HepG2 (cell line): ENCODE measurements at regions not wholly inside any gene's neighbourhood (a gene's known extent, or its start where the extent isn't known, plus 50 kb on each side); places are given as distances from the start of the nearest gene placed in this dataset.

ENCODE experiments used
- ATAC-seq: fragments of 200-7000 bp; cut with Tn5 transposase; 3 replicates; pipeline ENCODE4 v1.9.1; 2020; ENCODE audit warnings: mild to moderate bottlenecking, moderate library complexity
- BruUV-seq: library from RNA; stranded (reverse); fragments of 400-500 nt; replicated peaks from 2 replicates; lab custom pipeline; 2021; lab: Mats Ljungman, UMichigan
- CTCF ChIA-PET: fragments of 300-600 bp; formaldehyde crosslinking; extraction: SDS; loops from one replicate; lab custom pipeline; 2021; ENCODE audit warnings: low total read pairs, inconsistent platforms, low intra/inter-chr PET ratio; lab: Yijun Ruan, JAX
- POLR2A ChIA-PET: fragments of 350-600 bp; sonication (Branson Sonifier 250); formaldehyde crosslinking; loops from one replicate; lab custom pipeline; 2020; ENCODE audit warnings: antibody characterized with exemption, inconsistent platforms; lab: Yijun Ruan, JAX
- DNase-seq: peaks from one replicate; pipeline ENCODE4 v3.0.0-alpha.2; 2015; ENCODE audit warnings: low spot score
- FAIRE-seq: peaks from 3 replicates; lab custom pipeline; 2011; peaks lifted over from hg19 to GRCh38; lab: Jason Lieb, UNC
- H2AFZ ChIP-seq: one replicate; pipeline ENCODE4 v1.6.1; 2011; ENCODE audit warnings: low read length, inconsistent platforms
- H3K27ac ChIP-seq: fragments of 300-600 bp; 3 replicates; pipeline ENCODE4 v1.8.0; 2011; ENCODE audit warnings: mixed run types, mild to moderate bottlenecking, mixed read lengths, low read length, inconsistent platforms; ENCODE audit not compliant: insufficient read depth; ENCODE audit errors: extremely low read length
- H3K27me3 ChIP-seq, 2 experiments: fragments of 200-600 bp in 1 of 2; 2 replicates in 1 of 2; 3 replicates in 1 of 2; pipeline versions ENCODE4 v1.6.0 to v1.8.0; 2011; ENCODE audit warnings: low read length in 2 of 2, mild to moderate bottlenecking in 2 of 2, moderate library complexity in 2 of 2, inconsistent platforms in 1 of 2; ENCODE audit not compliant: insufficient read depth in 2 of 2, control insufficient read depth in 1 of 2
- H3K36me3 ChIP-seq, 2 experiments: fragments of 200-600 bp in 1 of 2; replicated peaks in 1 of 2; 2 replicates in 1 of 2; 3 replicates in 1 of 2; pipeline versions ENCODE4 v1.5.1 to v1.8.0; 2011; ENCODE audit warnings: low read length in 2 of 2, inconsistent platforms in 1 of 2; ENCODE audit not compliant: insufficient read depth in 2 of 2, control insufficient read depth in 1 of 2
- H3K4me1 ChIP-seq: 2 replicates; pipeline ENCODE4 v1.5.1; 2012; ENCODE audit warnings: low read length, inconsistent platforms; ENCODE audit not compliant: insufficient read depth
- H3K4me2 ChIP-seq: 2 replicates; pipeline ENCODE4 v1.6.0; 2011; ENCODE audit warnings: low read depth, low read length, inconsistent platforms
- H3K4me3 ChIP-seq, 3 experiments: fragments of 200-600 bp in 1 of 3; sonication (generic), shearing (Covaris generic) in 1 of 3; replicated peaks in 1 of 3; 2 replicates each; pipeline ENCODE4 v1.5.1; 2011 to 2016; ENCODE audit warnings: low read length in 3 of 3, inconsistent platforms in 2 of 3, low read depth in 2 of 3, mild to moderate bottlenecking in 2 of 3, control low read depth in 1 of 3, mixed read lengths in 1 of 3; ENCODE audit not compliant: insufficient read depth in 1 of 3
- H3K79me2 ChIP-seq: one replicate; pipeline ENCODE4 v1.6.1; 2011; ENCODE audit warnings: low read length, inconsistent platforms; ENCODE audit not compliant: insufficient read depth
- H3K9ac ChIP-seq: 2 replicates; pipeline ENCODE4 v1.6.0; 2011; ENCODE audit warnings: mild to moderate bottlenecking, low read depth, low read length, inconsistent platforms; ENCODE audit not compliant: insufficient read depth
- H3K9me3 ChIP-seq: 2 replicates; pipeline ENCODE4 v1.5.1; 2012; ENCODE audit warnings: mild to moderate bottlenecking, low read length
- H4K20me1 ChIP-seq: 2 replicates; pipeline ENCODE4 v1.6.0; 2011; ENCODE audit warnings: inconsistent platforms, mild to moderate bottlenecking, low read length, moderate library complexity; ENCODE audit not compliant: insufficient read depth
- ATAD3A ChIP-seq: sonication (generic); formaldehyde crosslinking; IDR thresholded peaks from 2 replicates; pipeline ENCODE4 v1.4.0; 2020; ENCODE audit warnings: missing genetic modification reagents
- CSRNP2 ChIP-seq: sonication (generic); formaldehyde crosslinking; conservative IDR thresholded peaks from 2 replicates; pipeline ENCODE4 v1.8.0; 2022; ENCODE audit warnings: low read depth, missing genetic modification reagents
- HNRNPL ChIP-seq: fragments of 200-400 bp; formaldehyde crosslinking; IDR thresholded peaks from 2 replicates; pipeline ENCODE4 v1.6.1; 2017; ENCODE audit warnings: mild to moderate bottlenecking, low read depth, low read length
- PCBP1 ChIP-seq: fragments of 200-400 bp; formaldehyde crosslinking; IDR thresholded peaks from 2 replicates; pipeline ENCODE4 v1.6.1; 2017; ENCODE audit warnings: mild to moderate bottlenecking, low read depth, low read length, borderline replicate concordance
- PHF8 ChIP-seq: sonication (generic); formaldehyde crosslinking; IDR thresholded peaks from 2 replicates; pipeline ENCODE4 v1.5.0; 2020; ENCODE audit warnings: missing genetic modification reagents
- POLR2G ChIP-seq: fragments of 200-400 bp; formaldehyde crosslinking; IDR thresholded peaks from 2 replicates; pipeline ENCODE4 v1.6.1; 2018; ENCODE audit warnings: mild to moderate bottlenecking, low read depth, low read length, moderate library complexity
- XBP1 ChIP-seq: sonication (generic); formaldehyde crosslinking; IDR thresholded peaks from 2 replicates; pipeline ENCODE4 v1.5.0; 2020; ENCODE audit warnings: missing genetic modification reagents
- ZFP36 ChIP-seq: fragments of 150-350 bp; IDR thresholded peaks from 2 replicates; pipeline ENCODE4 v1.6.1; 2018; ENCODE audit warnings: borderline replicate concordance, low read length, low read depth; ENCODE audit not compliant: partially characterized antibody
- ZFP91 ChIP-seq: sonication (generic); formaldehyde crosslinking; IDR thresholded peaks from 2 replicates; pipeline ENCODE4 v1.9.0; 2022; ENCODE audit warnings: missing genetic modification reagents, mild to moderate bottlenecking, borderline replicate concordance
- ZKSCAN5 ChIP-seq: sonication (generic); formaldehyde crosslinking; IDR thresholded peaks from 2 replicates; pipeline ENCODE4 v1.5.1; 2020; ENCODE audit warnings: mild to moderate bottlenecking, missing genetic modification reagents
- ZNF33B ChIP-seq: sonication (generic); formaldehyde crosslinking; IDR thresholded peaks from 2 replicates; pipeline ENCODE4 v1.5.1; 2020; ENCODE audit warnings: mild to moderate bottlenecking, missing genetic modification reagents
- ZNF644 ChIP-seq: IDR thresholded peaks from 2 replicates; pipeline ENCODE4 v1.6.1; 2016; ENCODE audit warnings: low read depth
- ZNF674 ChIP-seq: sonication (generic); formaldehyde crosslinking; IDR thresholded peaks from 2 replicates; pipeline ENCODE4 v1.5.0; 2020; ENCODE audit warnings: low read depth, mild to moderate bottlenecking, missing genetic modification reagents
- WGBS: methylation state at CpG from one replicate; pipeline ENCODE4 v1.1.6; 2017; ENCODE audit warnings: low lambda C conversion rate; 5-methylcytosine and 5-hydroxymethylcytosine counted together
- in situ Hi-C: cut with HindIII; loops from 2 replicates; pipeline ENCODE4 v1.10.0; 2017; ENCODE audit warnings: low pct_unique_long_range_greater_than_20kb; ENCODE audit not compliant: extremely low pct_ligation_motif_present
- intact Hi-C: fragments of 100-400 bp; cut with micrococcal nuclease; formaldehyde crosslinking; loops from one replicate; pipeline ENCODE4 v1.10.0; 2022; ENCODE audit not compliant: unreplicated experiment

GRCh38 chr14:53384536-53384935, 231.4 kb upstream of the DDHD1 start (continued):
- no peak for TF ChIP-seq ZFP36
- TF ChIP-seq XBP1 (CRISPR knock-in tag) = no peak
- TF ChIP-seq ZFP91 = no peak
- TF ChIP-seq POLR2G = no peak
- no peak for TF ChIP-seq PCBP1
- no peak for TF ChIP-seq ZNF674 (CRISPR knock-in tag)
- TF ChIP-seq ZNF33B (CRISPR knock-in tag) = no peak
- no peak for TF ChIP-seq HNRNPL

- Histone ChIP-seq H3K27me3 (peaks cover 0 to 8% of the 10 kb centered on the region in 2 experiments; a peak in 3 of 5 replicates), H3K79me2 (no peaks in the 10 kb centered on the region), H3K4me1 (no peaks in the 10 kb centered on the region), H3K9ac (no peak overlapping the region), H3K4me2 (no peak overlapping the region), H4K20me1 (no peaks in the 10 kb centered on the region), H3K36me3 (no peaks in the 10 kb centered on the region), H3K27ac (no peak overlapping the region), H3K4me3 (no peak overlapping the region), H3K9me3 (no peaks in the 10 kb centered on the region), H2AFZ (no peak overlapping the region)
- TF ChIP-seq ZKSCAN5 (CRISPR knock-in tag) (no peak), ZNF644 (CRISPR knock-in tag) (no peak), ATAD3A (CRISPR knock-in tag) (no peak), PHF8 (CRISPR knock-in tag) (no peak), CSRNP2 (CRISPR knock-in tag) (no peak)
- intact Hi-C loops = no loop called here
- DNase-seq = no peak
- 0% methylated on average over 1 of the region's 1 CpG for WGBS
- ChIA-PET CTCF (no interaction called here), POLR2A (no interaction called here)
- BruUV-seq = no TSS peak
- no peak for ATAC-seq
- in situ Hi-C loops = no loop called here
- FAIRE-seq = no peak
Observed at GRCh38 chr14:53384073-53384472, 230.9 kb upstream of the DDHD1 start.
